GM18907 (cell line): ENCODE measurements at regions not wholly inside any gene's neighbourhood (a gene's known extent, or its start where the extent isn't known, plus 50 kb on each side); places are given as distances from the start of the nearest gene placed in this dataset.

Experiments used
- ATAC-seq: cut with Tn5 transposase; IDR thresholded peaks from one replicate; pipeline ENCODE4 v1.9.1; 2021; ENCODE audit warnings: mild to moderate bottlenecking, moderate library complexity; ENCODE audit not compliant: unreplicated experiment

DNA sequence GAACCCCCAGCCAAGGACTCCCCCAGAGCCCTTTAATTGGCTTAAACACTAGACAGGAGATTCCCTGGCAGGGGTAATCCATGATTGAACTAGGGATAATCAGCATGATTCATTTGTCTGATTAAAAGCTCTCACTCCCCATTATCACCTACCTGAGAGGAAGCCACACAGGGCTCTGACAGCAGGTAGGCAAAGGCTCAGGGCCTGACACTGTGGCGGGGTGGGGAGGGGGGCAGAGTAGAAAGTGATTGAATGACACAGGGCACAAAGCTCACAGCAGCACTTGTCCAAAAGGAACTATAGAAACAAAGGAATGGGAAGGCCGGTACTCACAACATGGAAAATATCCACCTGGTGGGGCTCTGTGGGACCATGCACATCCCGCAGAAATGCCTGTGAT lies 231.6 kb downstream of the MAFB start:
- no peak for ATAC-seq

DNA sequence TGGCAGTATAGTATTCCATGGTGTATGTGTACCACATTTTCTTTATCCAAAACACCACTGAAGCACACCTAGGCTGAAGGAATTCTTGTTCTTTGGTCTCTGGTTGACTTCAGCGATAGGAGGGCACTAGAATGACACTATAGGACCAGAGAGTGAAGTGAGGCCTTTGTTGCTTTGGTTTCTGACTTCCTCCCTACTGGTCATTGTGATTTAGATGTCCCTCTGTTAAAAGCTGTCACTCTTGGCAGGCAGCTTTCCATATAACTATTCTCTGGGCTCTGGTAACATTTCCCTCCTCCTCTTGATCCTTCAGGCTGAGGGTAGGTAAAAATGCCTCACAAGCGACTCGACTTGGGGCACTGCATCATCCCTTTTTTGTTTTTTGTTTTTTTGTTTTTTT lies 236.3 kb downstream of the MAFB start:
- ATAC-seq: no peak

DNA sequence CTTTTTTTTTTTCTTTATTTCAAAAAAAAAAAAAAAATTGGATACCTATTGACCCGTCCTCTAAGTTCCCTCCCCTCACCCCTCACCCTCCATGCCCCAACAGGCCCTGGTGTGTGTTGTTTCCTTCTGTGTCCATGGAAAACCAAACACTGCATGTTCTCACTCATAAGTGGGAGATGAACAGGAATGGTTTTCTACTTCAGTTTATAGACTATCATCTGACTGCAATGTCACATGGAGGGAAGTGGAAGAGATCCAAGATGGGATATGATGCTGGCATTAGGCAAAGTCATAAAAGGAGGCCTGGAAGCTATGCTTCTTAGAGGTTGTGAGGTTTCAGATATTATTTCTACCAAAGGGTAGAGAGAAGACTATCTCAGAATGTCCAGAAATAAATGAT lies 237.5 kb downstream of the MAFB start:
- ATAC-seq: no peak

DNA sequence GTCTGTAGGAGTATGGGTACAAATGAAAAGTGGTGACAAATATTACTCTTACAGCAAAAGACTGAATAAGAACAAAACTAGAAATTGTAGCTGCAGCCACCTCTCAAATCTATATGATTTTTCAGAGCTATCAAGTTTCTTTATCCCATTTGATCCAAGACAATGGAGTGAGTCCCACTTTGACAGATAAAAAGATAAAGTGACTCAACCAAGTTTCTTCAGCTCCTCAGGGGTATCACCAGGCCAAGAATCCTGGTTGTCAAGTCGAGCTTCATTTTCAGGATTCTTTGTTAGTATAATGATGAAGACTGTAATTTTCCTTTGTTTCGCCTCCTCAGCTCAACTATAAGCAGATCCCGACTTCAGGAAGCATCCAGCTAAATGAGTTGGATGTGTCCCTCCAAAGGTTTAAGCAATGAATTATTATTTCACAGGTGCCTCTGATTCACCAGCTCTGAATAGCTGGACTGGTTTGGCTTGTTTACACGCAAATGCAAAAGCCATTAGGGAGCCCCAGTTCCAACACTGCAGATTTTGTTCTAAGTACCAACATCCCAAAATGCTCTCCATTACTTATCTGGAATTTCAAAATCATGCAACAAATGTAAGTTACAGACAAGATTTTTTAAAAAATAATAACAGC lies 238.9 kb downstream of the MAFB start:
- ATAC-seq: no peak

DNA sequence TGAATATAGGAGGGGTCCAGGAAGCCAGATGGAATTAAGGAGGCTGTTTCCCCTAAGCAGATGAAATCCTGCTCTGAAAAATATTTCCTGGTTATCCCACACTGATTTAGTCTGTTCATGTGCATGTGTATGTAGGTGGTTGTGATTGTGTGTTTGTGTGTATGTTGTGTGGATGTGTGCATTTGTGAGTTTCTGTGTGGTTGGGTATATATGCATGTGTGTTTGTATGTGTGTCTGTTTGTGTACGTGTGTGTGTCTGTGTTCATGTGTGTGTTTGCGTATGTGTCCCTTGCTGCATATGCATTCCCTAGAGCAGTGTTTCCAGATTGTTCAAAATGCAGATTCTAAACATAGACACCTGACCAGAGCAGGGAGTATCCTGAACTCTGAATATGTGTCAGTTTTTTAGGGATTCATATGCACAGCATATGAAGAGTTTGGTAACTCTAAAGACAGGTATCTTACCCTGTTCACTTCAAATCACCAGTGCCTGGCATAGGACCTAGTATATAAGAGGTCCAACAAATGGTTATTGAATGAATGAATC lies 239.8 kb downstream of the MAFB start:
- no peak for ATAC-seq

DNA sequence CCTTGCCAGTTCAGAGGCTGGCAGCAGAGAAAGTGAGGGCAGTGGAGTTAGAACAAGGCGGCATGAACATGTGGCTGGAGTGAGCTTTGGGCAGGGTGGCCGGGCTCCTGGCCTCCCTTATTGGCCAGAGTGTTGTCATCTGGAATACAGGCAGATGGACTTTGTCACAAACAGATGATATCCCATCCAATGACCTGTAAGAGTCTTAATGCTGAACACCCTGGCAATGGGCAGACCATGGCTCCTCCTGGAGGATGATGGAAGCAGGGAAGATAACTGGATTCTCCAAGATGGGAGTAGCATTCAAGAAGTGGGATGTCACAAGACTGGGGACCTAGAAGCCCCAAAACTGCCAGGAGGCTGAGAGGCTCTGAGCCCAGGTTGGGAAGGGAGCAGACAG lies 242.1 kb downstream of the MAFB start:
- ATAC-seq: no peak

DNA sequence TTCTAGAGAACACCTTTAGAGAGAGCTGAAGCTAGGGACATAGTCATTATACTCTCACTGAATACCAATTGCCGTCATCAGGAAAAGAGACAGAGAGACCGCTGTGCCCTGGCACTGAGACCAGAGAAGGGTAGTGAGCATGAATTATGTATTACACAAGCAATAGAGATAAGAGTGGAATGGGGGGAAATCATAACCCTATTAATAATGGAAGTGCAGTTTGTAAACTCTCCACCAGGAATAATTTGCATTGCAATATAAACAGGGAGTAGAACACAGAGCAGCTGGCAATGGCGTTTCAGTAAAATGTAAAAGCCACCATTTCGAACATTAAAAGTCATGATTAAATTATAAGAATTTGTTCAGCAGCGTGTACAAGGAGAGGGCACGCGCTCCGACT lies 244.5 kb downstream of the MAFB start:
- no peak for ATAC-seq

DNA sequence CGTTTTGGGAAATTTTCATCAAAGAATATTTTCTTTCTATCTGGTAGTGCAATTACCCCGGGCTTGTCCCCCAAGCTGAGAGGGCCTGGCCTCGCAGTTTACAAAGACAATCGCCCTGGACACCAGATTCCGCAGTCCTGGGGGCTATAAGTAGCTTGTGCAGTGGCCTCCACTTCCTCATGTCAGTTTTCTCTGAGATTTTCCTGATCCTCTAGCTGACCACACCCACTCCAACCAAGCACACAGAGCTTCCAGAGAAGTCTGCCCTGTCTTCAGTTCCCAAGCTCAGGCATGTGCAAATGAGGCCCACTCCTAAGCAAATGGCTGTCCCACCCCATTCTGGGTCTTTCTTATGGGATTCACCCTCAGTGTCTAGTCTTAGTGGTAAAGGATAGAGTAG lies 245.3 kb downstream of the MAFB start:
- no peak for ATAC-seq

DNA sequence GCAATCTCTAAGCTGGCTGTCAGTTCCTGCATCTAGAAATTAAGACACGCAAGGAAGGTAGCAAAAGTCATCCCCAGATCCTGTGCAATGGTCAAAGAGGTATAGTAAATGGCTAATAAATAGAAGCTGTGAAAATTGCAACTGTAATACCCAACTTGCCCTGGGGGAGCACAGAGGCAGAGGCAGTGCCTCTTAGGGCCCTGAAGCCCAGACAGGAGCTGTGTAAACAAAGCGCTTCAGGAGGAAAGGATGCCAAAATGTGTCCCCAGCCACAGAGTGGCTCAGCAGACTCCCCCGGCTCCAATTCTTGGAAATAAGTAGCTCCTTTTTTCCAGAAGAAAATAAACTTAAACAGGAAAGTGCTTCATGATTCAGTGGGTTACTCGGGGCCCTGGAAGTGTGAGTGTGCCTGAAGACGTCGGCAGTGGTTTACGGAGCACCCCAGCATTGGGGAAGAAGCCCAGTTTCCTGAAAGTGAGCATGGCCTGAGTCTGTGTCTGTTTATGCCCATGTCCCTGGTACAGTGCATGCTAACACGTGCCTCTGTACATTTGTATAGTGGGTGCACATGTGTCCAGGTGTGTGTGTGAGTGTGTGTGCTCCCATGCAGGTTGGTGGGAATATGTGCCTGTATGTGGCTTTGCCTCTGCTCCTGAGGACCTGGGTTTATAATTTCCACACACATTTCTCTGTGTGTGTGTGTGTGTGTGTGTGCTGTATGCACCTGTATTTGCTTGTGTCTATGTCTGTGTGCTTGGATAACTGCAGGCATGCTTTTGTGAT lies 246.7 kb downstream of the MAFB start:
- no peak for ATAC-seq

DNA sequence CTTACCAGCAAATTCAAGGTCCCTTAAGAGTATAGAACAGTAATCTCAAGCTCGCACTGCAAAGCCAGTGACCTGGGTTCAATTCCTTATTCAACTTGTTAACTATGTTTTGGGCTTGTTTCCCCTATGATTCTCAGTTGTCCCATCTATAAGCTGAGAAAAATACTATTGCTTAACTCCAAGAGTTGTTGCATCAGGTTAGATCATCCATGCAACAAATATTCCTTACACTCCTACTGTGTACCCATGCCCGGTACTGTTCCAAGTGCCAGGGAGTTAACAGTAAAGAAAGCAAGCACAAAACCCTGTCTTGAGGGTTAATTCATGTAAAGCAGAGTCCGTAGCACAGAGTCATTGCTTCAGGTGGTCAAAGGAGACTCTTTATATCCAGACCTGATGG lies 247.3 kb downstream of the MAFB start:
- no peak for ATAC-seq

DNA sequence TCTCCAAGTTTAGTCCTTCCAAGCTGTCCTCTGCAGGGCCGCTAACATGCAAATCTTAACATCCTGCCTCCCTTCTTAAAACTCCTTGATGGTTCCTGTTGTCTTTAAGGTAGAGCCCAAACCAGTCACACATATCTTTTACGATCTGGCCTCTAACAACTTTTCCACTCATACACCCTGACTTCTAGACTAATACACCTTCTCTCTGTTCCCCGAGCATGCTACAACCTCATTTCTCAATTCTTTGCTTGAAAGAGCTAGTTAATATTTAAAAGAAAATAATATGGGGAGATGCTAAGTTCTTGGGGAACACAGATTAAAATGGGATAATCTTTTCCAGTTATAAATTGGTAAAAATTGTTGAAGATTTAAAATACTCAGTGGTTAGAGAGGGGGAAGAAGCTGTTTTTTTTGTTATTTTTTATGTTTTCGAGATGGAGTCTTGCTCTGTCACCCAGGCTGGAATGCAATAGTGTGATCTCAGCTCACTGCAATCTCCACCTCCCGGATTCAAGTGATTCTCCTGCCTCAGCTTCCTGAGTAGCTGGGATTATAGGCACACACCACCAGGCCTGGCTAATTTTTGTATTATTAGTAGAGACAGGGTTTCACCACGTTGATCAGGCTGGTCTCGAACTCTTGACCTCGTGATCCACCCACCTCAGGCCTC lies 250.7 kb downstream of the MAFB start:
- ATAC-seq: no peak

DNA sequence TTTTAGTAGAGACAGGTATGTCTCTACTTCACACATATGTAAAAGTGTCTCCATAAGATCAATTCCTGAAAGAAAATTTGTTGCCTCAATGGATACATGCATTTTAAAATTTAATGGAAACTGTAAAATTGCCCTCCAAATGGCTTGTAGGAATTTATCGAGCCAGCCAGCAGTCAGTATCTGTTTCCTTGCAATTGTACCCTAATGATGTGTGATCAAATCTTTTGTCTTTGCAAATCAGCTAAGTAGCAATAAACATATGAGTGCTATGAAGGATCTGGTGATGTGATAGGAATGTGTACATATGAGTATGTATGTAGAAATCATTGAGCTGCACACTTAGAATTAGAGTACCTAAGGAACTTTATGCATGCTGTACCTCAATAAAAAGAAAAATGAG lies 253.0 kb downstream of the MAFB start:
- no peak for ATAC-seq

DNA sequence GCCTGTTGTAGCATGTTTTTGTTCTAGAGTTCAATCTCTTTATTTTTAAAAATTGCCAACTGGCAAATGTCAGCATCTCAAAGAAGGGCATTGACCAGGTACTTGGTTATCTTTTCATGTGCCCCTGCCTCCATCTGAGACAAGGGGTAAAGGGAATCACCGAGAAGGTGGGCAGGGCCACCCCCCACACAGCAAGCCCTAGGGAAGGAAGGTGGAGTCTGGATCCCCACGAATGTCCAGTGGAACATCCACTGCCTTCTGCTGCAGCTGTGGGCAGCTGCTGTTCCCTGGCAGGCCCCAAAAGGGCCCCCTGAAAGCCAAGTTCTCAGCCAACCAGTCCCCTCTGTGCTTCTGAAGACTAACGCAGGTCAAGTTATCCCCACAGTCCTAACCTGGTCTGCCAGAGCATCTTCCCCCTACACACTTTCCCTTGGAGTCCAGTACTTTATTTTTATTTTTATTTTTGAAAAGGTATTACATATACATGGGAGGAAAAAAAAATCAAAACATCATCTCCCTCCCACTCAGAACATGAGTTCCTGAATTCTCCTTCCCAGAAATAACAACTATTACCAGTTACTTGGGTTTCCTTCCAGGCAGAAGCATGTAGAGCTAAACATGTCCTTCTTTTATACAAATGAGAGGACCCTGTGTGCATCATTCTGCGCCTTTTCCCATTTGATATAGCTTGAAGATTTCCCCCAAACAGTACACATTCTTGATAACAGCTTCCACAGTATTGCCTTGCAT lies 253.7 kb downstream of the MAFB start:
- no peak for ATAC-seq

DNA sequence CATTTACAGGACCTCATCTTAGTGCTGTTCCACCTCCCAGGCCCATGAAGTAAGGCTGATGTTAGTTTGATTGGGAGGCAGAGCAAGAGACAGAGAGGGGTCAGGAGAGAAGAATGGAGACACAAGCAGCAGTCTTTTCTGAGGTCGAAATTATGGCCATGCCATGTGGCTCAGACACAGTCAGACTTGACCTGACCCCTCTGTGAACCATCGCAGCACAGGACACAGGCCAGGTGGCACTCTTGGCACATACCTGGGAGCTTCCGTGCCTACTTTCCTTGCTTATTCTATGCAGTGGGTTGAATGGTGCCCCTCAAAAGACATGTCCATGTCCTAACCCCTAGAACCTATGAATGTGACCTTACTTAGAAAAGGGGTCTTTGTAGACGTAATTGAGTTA lies 254.9 kb downstream of the MAFB start:
- no peak for ATAC-seq

DNA sequence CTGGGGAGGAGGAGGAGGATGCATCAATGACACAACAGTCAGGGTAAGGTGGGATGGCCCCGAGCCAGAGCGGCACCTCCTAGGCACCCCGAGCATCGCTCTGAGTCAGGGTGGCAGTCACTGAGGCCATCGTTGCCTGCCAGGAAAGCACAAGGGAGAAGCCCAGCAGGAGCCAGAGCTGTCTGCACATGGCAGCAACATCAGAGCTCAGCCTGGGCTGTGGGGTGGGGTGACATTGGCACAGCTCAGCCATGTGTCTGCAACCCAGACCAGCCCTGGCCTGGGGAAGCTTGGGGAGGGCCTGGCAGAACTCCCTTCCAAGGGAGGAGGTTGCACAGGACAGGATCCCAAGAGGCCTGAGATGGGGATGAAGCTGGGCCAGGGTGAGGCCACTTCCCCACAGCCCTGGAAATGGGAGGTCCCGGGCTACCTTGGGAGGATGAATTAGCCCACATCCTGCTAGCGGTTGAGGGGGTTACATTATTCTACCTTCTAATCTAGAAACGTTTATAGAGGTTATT lies 255.6 kb downstream of the MAFB start:
- no peak for ATAC-seq

DNA sequence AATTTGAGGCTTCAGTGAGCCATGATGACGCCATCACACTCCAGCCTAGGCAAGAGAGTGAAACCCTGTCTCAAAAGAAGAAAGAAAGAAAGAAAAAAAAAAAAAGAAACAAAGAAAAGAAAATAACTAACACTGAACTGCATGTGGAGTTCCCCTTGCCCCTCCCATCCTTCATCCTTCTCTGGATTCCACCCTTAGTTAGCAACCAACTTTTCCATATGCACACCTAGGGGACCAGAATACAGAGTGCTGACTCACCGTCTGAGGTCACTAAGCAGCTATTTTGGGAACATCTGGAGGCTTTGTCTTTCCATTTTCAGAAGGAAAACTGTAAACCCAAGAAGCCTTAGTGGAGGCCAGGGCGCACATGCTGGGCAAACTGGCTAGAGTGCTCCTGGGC lies 257.4 kb downstream of the MAFB start:
- ATAC-seq: no peak

DNA sequence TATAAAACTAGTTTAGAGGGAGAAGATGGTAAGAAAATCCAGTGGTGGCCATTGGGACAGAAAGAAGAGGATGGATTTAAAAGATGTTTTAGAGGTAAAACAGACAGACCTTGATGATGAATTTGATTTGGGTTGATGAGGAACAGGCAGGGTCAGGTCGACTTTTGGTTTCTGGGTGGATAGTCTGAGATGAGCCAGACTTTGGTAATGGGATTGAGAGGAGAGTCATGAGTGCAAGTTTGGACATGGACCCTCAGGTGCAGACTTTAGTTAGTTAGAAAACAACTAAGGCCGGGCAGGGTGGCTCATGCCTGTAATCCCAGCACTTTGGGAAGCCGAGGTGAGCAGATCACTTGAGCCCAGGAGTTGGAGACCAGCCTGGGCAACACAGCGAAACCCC lies 257.9 kb downstream of the MAFB start:
- no peak for ATAC-seq

DNA sequence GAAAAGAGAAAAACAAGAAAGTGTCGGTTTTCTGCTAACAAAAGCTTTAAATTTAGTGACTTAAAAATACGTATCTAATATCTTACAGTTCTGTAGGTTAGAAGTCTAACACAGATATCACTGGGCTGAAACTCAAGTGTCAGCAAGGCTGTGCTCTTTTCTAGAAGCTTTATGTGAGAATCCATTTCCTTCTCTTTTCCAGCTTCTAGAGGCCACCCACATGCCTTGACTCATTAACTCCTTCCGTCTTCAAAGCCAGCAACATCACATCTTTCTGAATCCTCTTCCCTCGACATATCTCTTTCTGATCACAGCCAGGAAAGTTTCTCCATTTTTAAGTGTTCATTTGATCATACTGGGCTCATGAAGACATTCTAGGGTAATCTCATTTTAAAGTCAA lies 262.0 kb downstream of the MAFB start:
- no peak for ATAC-seq

DNA sequence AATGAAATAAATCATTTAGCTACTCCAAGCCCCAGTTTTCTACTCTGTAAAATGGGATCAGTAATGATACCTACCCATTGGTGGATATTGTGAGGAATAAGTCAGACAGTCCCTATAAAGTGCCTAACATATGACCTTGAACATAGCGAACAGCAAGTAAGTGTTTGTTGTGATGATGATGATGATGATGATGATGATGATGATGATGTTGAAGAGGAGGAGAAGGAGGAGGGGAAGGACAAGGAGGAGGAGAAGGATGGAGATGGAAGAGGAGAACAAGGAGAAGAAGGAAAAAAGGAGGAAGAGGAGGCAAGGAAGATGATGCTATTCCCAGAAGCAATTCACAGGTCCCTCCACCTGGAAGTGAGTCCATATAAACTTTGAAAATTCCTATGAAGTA lies 264.3 kb downstream of the MAFB start:
- no peak for ATAC-seq

DNA sequence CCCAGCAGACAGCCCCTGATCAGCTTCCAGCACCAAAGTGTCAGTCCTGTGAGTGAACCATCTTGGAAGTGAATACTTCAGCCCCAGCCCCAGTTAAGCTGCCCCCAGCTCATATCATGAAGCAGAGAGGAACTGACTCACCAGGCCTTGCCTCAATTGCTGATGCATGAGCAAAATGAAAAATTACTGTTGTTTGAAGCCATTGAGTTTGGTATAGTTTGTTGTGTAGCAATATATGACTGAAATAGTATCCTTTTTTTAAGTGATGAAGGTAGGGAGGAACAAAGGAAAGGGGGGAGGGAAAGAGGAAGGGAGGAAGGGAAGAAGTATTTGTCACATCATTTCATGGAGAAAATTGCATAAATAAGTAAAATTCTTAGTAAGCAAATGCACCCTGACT lies 266.4 kb downstream of the MAFB start:
- ATAC-seq: no peak

DNA sequence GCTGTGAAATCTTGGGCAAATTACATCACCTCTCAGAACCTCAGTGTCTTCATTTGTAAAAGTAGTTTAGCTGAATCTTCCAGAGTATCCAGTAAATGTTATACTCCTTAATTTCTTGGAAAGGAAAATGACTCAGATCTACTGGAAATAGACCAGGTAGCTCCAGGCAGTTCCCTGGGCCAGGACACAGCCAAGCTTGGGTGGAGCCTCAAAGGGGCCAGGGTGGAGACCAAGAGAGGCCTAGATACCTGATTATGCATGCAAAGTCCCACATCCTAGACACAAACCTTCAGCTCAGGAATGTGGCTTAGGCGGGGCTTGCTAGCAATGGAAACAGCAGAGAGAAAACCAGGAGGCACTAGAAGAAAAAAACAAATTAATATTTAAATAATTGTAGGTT lies 272.8 kb downstream of the MAFB start:
- ATAC-seq: no peak
